Activated CD4-positive, alpha-beta T cell treated with anti-CD3 and anti-CD28 coated beads, Interleukin-2, amount 10 ng/mL, durations not matched to agents 7 days and 5 days (primary cell): ENCODE measurements at regions not wholly inside any gene's neighbourhood (a gene's known extent, or its start where the extent isn't known, plus 50 kb on each side); places are given as distances from the start of the nearest gene placed in this dataset.
"Not testable (repeated sequence)": the region's sequence is repeated elsewhere in the genome, so short reads cannot be mapped to it uniquely, and the experiment has no call there.

Experiments used
- CTCF ChIA-PET: fragments of 350-600 bp; sonication (Branson Sonifier 250); formaldehyde crosslinking; loops from one replicate; lab custom pipeline; 2021; ENCODE audit warnings: antibody characterized with exemption; lab: Charles Lee
- POLR2A ChIA-PET: fragments of 350-600 bp; sonication (Branson Sonifier 250); formaldehyde crosslinking; loops from one replicate; lab custom pipeline; 2021; ENCODE audit warnings: antibody characterized with exemption; lab: Charles Lee
- DNase-seq: peaks from one replicate; pipeline ENCODE4 v3.0.0-alpha.2; 2020
- H3K27ac Mint-ChIP-seq: one replicate; pipeline ENCODE4 v1.8.0; 2021; ENCODE audit warnings: mild to moderate bottlenecking, moderate library complexity, mixed read lengths
- H3K27me3 Mint-ChIP-seq: one replicate; pipeline ENCODE4 v1.8.0; 2021; ENCODE audit warnings: mixed read lengths
- H3K36me3 Mint-ChIP-seq: one replicate; pipeline ENCODE4 v1.8.0; 2021; ENCODE audit warnings: low read depth, mixed read lengths
- H3K4me1 Mint-ChIP-seq: one replicate; pipeline ENCODE4 v1.8.0; 2021; ENCODE audit warnings: mixed read lengths
- H3K4me3 Mint-ChIP-seq: one replicate; pipeline ENCODE4 v1.8.0; 2021; ENCODE audit warnings: mild to moderate bottlenecking, moderate library complexity, mixed read lengths
- H3K9me3 Mint-ChIP-seq: one replicate; pipeline ENCODE4 v1.8.0; 2021; ENCODE audit warnings: mixed read lengths

DNA sequence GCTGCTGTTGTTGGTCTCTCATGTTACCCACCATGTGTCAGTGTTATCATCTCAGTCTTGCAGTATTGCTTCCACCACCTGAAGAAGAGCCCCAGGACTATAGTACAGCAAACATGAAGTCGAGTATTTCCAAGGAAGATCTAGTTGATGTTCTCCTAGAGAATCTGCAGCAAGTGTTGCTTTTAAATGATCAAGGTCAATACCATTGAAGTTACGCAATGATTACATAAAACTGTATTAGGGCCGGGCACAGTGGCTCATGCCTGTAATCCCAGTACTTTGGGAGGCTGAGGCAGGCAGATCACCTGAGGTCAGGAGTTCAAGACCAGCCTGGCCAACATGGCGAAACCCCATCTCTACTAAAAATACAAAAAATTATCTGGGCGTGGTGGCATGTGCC is 173.9 kb downstream of the TJP1 start:
- H3K27ac Mint-ChIP-seq, DNase-seq, POLR2A ChIA-PET, H3K4me1 Mint-ChIP-seq, CTCF ChIA-PET, H3K36me3 Mint-ChIP-seq, H3K4me3 Mint-ChIP-seq, H3K27me3 Mint-ChIP-seq: not testable (repeated sequence)
- H3K9me3 Mint-ChIP-seq, result peaks cover 23% of the 10 kb centered on the region

DNA sequence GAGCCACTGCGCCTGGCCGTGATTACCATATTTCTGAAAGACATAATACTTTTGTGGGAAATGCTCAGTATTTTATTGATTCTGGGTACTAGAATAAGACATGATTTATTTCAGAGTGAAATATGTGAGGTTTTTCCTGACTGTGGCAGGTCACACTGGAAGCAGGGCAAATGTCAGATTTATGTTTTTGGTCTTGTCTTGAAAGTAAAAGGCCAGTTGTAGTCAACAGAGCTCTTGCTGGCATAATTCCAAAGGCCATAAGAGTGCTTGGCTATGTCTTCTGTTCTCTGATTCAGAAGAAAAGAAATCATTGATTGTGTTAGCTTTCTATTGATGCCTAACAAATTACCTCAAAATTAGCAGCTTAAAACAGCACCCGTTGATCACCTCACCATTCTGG is 176.4 kb downstream of the TJP1 start:
- H3K27me3 Mint-ChIP-seq, result peaks cover 3% of the 10 kb centered on the region
- H3K36me3 Mint-ChIP-seq, result no peaks in the 10 kb centered on the region
- DNase-seq, result no peak
- no peak overlapping the region for H3K27ac Mint-ChIP-seq
- H3K9me3 Mint-ChIP-seq, result peaks cover 20% of the 10 kb centered on the region
- H3K4me3 Mint-ChIP-seq, result no peak overlapping the region
- POLR2A ChIA-PET, result no interaction called here
- H3K4me1 Mint-ChIP-seq, result no peaks in the 10 kb centered on the region
- CTCF ChIA-PET, result no interaction called here

DNA sequence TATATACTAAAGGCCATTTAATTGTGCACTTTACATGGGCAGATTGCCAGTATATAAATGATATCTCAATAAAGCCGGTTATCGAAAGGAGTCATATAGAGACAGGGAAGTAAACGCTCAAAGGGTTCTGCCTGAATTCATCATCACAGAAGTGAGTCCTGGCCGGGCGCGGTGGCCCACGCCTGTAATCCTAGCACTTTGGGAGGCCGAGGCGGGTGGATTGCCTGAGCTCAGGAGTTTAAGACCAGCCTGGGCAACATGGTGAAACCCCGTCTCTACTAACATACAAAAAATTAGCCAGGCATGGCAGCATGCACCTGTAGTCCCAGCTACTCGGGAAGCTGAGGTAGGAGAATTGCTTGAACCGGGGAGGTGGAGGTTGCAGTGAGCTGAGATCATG is 177.9 kb downstream of the TJP1 start:
- not testable (repeated sequence) for H3K4me3 Mint-ChIP-seq

DNA sequence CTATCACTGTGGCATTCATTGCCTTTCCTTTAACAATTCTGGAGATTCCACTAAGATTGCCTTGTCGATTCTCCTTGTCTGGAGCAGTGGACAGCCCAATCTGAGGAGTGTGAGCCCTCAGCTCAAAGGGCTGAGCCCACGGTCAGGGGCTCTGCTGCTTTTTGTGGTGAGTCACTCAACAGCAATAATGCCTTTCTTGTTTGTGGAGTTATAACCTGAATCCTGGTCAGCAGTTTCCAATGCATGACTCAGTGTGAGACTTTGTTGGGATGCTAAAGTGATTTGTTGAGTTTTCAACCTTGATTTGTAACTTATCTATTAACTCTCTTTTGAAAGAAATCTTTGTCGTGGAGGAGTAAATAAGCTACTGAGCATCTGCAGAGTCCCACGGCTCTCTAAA is 183.5 kb downstream of the TJP1 start:
- Mint-ChIP-seq H3K27me3 (no peaks in the 10 kb centered on the region), H3K4me3 (no peak overlapping the region), H3K36me3 (no peaks in the 10 kb centered on the region), H3K9me3 (no peaks in the 10 kb centered on the region), H3K27ac (no peak overlapping the region), H3K4me1 (no peaks in the 10 kb centered on the region)
- POLR2A ChIA-PET, result no interaction called here
- CTCF ChIA-PET, result no interaction called here
- no peak for DNase-seq

More for the DNA sequence above, 177.9 kb downstream of the TJP1 start:
- DNase-seq, H3K27ac Mint-ChIP-seq, POLR2A ChIA-PET, H3K36me3 Mint-ChIP-seq, H3K4me1 Mint-ChIP-seq, H3K27me3 Mint-ChIP-seq: not testable (repeated sequence)
- peaks cover 20% of the 10 kb centered on the region for H3K9me3 Mint-ChIP-seq
- CTCF ChIA-PET, result interaction anchor here (0.9 kb wide), 1 partner anchor 12 kb away, joined by 3 read pairs; no protein-coding TSS in a partner anchor

DNA sequence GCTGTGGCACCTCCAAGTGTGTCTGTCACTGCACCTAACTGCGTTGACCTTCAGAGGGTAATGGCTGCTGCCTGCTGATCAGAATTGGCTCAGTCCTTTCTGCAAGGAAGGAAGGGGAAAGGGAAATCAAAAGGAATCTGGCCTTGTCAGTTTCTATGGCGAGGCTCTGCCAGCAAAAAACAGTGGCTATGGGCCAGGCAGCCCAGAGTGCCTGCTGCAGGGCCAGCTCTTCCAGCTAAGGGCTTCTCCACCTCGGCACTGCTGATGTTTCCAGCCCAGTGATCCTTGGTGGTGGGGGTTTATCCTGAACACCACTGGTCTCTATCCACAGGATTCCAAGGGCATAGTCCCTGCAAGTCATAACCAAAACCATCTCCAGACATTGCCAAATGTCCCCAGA is 184.3 kb downstream of the TJP1 start:
- CTCF ChIA-PET, result no interaction called here
- Mint-ChIP-seq H3K9me3 (no peaks in the 10 kb centered on the region), H3K27me3 (no peaks in the 10 kb centered on the region), H3K36me3 (no peaks in the 10 kb centered on the region), H3K27ac (no peak overlapping the region), H3K4me1 (no peaks in the 10 kb centered on the region), H3K4me3 (no peak overlapping the region)
- no peak for DNase-seq
- POLR2A ChIA-PET, result no interaction called here

DNA sequence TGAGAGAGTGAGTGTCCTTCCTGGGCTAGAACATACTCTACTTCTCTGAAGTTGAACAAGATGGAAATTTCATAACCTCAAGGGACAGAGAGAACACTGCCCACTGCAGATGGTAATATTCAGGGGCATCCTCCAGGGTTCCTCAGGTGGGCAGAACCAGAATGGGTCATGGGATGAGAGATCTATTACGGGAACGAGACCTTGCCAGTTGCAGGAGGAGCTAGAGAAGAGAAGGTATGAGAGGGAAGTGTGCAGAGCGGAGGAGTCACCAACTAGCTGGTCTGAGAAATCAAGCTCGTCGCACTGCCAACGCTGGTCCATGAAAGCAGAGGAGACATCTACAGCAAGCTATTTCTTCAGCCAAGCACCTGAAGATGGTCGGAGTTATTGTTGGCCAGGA is 184.7 kb downstream of the TJP1 start:
- no peak overlapping the region for H3K4me3 Mint-ChIP-seq
- H3K36me3 Mint-ChIP-seq, result no peaks in the 10 kb centered on the region
- ChIA-PET CTCF (no interaction called here), POLR2A (no interaction called here)
- H3K27me3 Mint-ChIP-seq, result no peaks in the 10 kb centered on the region
- H3K9me3 Mint-ChIP-seq, result no peaks in the 10 kb centered on the region
- H3K4me1 Mint-ChIP-seq, result no peaks in the 10 kb centered on the region
- DNase-seq, result no peak
- no peak overlapping the region for H3K27ac Mint-ChIP-seq

DNA sequence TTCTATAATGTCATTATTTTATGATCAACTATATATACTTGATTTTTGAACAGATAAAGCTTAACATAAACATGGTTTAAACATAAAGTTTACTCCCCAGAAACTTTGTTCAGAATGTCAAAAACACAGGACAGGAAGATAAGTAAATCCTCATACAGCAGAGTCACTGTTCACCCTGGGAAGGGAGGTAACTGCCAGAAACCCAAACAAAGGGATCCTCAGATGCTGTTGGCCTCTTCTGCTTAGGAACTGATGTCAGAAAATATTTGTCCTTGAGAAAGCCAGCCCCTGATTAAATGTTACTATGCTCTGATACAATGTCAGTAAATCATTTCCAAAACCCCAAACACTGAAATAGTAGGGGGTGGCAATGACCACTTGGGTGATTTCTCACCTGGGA is 185.3 kb downstream of the TJP1 start:
- no peak overlapping the region for H3K27ac Mint-ChIP-seq
- no peaks in the 10 kb centered on the region for H3K9me3 Mint-ChIP-seq
- ChIA-PET CTCF (no interaction called here), POLR2A (no interaction called here)
- DNase-seq, result no peak
- H3K4me3 Mint-ChIP-seq, result no peak overlapping the region
- H3K36me3 Mint-ChIP-seq, result no peaks in the 10 kb centered on the region
- no peaks in the 10 kb centered on the region for H3K27me3 Mint-ChIP-seq
- H3K4me1 Mint-ChIP-seq, result no peaks in the 10 kb centered on the region

DNA sequence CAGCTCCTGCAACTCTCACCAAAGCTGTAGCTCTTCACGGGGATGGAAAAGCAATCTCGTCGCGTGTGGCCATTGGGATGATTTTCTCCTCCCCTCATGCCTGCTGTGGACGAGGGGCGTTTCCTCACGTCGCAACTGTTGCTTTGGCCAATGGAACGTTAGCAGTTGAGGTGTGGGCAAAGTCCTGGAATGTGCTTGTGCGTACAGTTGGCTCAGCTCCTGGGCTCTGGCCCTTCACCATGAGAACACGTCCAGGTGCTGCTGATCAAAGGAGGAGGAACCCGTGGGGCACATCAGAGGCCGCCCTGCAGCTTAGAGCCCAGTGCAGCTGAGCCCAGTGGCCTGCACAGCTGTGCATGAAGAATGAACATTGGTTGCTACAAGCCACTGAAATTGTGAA is 186.1 kb downstream of the TJP1 start:
- CTCF ChIA-PET, result interaction anchor here (1.0 kb wide), 1 partner anchor 16 kb away, joined by 3 read pairs; no protein-coding TSS in a partner anchor
- DNase-seq, result no peak
- H3K27ac Mint-ChIP-seq, result no peak overlapping the region
- no peaks in the 10 kb centered on the region for H3K27me3 Mint-ChIP-seq
- no peaks in the 10 kb centered on the region for H3K4me1 Mint-ChIP-seq
- H3K9me3 Mint-ChIP-seq, result no peaks in the 10 kb centered on the region
- no peak overlapping the region for H3K4me3 Mint-ChIP-seq
- POLR2A ChIA-PET, result no interaction called here
- no peaks in the 10 kb centered on the region for H3K36me3 Mint-ChIP-seq

DNA sequence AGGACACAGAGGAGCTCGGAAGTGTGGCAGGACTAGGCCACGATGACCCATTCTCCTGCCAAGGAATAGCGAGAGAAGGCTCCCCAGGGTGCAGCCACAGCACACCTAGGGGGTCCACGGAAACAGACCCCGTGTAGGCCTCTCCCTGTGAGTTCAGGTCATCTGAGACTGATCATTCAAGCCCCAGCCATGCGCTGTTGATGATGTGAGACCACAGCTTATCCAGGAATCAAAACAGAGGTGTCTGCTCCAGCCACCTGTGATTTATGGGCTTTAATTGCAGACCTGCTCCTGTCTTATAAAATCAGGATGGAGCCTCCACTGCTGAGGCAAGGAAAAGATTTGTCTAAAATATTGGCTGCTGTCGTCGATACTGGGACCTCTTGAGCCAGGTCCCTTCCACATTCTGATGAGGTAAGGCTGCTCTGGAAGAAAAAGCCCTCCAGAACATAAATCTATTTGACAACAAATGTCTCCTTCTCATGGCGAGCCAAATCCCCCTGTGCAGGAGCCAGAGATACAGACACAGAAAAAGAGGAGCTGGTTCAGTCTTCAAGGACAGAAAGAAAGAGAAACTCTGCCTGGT is 186.7 kb downstream of the TJP1 start:
- CTCF ChIA-PET, result interaction anchor here (1.0 kb wide), 1 partner anchor 16 kb away, joined by 3 read pairs; no protein-coding TSS in a partner anchor
- POLR2A ChIA-PET, result no interaction called here
- H3K36me3 Mint-ChIP-seq, result no peaks in the 10 kb centered on the region

DNA sequence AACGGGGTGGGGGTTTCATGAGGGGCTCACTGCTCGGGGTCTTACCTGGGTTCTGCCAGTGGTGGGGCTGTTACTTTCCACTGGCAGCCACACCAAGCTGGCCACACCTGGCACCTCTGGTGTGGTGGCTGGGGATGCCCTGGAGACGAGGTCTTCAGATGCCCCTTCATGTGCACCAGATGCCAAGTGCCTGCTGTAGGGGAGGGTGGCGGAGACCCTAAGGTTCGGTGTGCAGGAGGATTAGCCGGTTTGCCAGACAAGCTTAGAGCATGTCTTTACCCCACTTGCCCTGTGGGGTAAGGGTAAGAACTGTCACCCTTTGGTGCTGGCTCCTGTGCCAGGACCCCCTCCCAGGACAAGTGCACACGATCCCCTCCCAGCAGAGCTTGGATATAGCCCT is 188.3 kb downstream of the TJP1 start:
- Mint-ChIP-seq H3K4me1 (no peaks in the 10 kb centered on the region), H3K9me3 (no peaks in the 10 kb centered on the region), H3K4me3 (no peak overlapping the region), H3K27ac (no peak overlapping the region), H3K27me3 (no peaks in the 10 kb centered on the region), H3K36me3 (no peaks in the 10 kb centered on the region)
- POLR2A ChIA-PET, result no interaction called here
- CTCF ChIA-PET, result interaction anchor here (0.8 kb wide), 1 partner anchor 35 kb away, joined by 3 read pairs; no protein-coding TSS in a partner anchor
- no peak for DNase-seq

More for the DNA sequence above, 186.7 kb downstream of the TJP1 start:
- Mint-ChIP-seq H3K27ac (no peak overlapping the region), H3K27me3 (no peaks in the 10 kb centered on the region), H3K4me1 (no peaks in the 10 kb centered on the region), H3K9me3 (no peaks in the 10 kb centered on the region), H3K4me3 (no peak overlapping the region)
- no peak for DNase-seq

DNA sequence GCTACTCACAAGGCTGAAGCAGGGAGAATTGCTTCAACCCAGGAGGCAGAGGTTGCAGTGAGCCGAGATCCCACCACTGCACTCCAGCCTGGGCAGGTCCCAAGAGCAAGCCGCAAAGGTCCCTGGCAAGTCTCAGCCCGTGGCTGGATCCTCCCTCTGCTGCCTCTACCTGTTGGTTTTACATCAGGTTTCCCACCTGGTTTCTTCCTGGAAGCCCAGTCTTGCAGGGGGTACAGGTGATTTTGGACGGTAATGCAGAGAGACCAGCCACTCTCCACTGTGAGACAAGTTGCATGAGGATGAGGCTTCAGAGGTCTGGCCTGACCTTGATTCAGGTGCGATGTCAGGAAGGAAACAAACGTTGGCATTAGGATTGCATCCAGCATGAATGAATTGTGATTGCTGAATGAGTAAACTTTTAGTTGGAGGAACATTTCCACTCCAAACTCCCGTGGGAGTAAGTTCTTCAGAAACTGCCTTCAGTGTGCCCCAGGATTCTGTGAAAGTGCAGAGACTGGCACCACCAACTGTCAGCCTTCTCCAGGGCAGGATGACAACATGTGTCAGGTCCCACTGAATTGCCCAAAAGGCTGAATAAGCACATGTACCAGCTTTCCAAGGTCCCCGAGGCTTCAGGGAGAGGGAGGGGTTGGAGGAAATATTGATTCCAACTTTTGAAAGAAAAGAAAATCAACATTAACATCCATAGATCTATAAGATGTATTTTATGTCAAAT is 189.4 kb downstream of the TJP1 start:
- H3K36me3 Mint-ChIP-seq, result no peaks in the 10 kb centered on the region

DNA sequence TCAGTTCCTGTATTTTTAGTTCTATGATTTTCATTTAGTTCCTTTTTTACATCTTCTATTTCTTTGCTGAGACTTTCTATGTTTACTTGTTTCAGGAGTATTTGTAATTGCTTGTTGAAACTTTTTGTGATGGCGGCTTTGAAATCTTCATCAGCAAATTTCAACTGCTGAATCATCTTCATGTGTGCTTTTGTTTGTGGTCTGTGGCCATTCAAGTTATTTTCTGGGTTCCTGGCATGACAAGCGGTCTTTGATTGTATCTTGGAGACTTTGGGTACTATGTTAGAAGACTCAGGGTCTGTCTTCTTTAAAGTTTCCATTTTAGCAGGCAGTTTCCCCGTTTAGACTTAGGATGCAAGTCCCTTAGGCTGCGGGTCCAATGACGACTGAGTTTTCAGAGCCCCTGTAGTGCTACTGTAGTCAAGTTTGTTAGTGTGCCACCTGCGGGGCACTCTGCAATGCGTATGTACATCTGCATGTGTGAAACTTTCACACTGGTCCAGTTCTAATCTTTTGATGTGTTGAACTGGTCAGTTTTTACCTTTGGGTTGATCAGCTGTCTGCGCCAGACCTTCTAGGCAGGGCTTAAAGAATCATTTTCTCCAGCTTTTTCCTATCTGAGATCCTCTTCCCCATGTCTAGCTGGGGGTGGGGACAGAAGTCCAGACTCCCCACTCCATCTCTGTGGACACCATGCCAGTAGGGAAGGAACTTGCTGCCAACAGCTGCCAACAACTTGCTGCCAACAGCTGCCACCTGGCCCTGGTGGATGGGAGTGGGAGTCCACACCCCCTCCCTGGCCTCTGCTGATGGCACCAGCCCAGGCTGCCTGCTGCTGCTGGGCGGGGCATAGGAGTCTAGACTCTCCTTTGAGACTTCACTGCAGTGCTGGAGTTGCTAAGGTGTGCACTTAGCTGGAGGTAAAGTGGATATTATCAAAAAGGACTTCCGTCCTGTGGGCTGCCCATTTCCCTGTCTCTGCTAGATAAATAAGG is 190.9 kb downstream of the TJP1 start:
- Mint-ChIP-seq H3K27me3 (peaks cover 4% of the 10 kb centered on the region), H3K27ac (no peak overlapping the region), H3K9me3 (no peaks in the 10 kb centered on the region), H3K4me1 (no peaks in the 10 kb centered on the region), H3K4me3 (no peak overlapping the region), H3K36me3 (no peaks in the 10 kb centered on the region)
- POLR2A ChIA-PET, result no interaction called here
- CTCF ChIA-PET, result no interaction called here
- no peak for DNase-seq

More for the DNA sequence above, 189.4 kb downstream of the TJP1 start:
- POLR2A ChIA-PET, result no interaction called here
- no peaks in the 10 kb centered on the region for H3K4me1 Mint-ChIP-seq
- H3K27ac Mint-ChIP-seq, result no peak overlapping the region
- H3K4me3 Mint-ChIP-seq, result no peak overlapping the region
- peaks cover 4% of the 10 kb centered on the region for H3K27me3 Mint-ChIP-seq
- no peak for DNase-seq
- CTCF ChIA-PET, result interaction anchor here (0.8 kb wide), 1 partner anchor 36 kb away, joined by 3 read pairs; no protein-coding TSS in a partner anchor
- no peaks in the 10 kb centered on the region for H3K9me3 Mint-ChIP-seq

DNA sequence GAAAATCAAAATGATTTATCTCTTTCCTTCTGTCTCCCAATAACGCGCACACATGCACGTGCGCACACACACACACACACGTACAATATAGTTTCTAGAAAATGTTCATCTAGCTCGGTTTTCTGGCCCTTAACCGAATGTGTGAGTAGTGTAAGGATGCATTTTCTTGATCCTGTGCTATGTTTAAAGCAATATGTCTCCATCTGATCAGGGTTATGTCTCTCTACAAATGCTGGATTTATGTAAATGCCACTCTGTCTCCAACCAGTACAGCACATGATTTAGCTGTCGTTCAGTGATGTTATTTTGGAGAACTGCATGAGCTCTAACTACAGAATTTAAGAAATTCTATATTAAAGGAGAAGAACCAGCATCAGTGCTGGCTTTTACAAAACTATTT is 198.0 kb downstream of the TJP1 start:
- Mint-ChIP-seq H3K27me3 (peaks cover 4% of the 10 kb centered on the region), H3K27ac (no peak overlapping the region), H3K36me3 (no peaks in the 10 kb centered on the region), H3K4me1 (no peaks in the 10 kb centered on the region), H3K4me3 (no peak overlapping the region), H3K9me3 (no peaks in the 10 kb centered on the region)
- no peak for DNase-seq
- ChIA-PET POLR2A (no interaction called here), CTCF (interaction anchor here (0.6 kb wide), 1 partner anchor 19 kb away, joined by 3 read pairs; no protein-coding TSS in a partner anchor)
